Cerebellar cortex (tissue), 1 donor: ENCODE measurements at regions not wholly inside any gene's neighbourhood (a gene's known extent, or its start where the extent isn't known, plus 50 kb on each side); places are given as distances from the start of the nearest gene placed in this dataset.
A peak's percentile ranks its signal among the peaks of the same experiment; 100 is the strongest.

Experiments used
- DNase-seq: peaks from one replicate; pipeline ENCODE4 v3.0.0-alpha.2; 2015; ENCODE audit warnings: low spot score

DNA sequence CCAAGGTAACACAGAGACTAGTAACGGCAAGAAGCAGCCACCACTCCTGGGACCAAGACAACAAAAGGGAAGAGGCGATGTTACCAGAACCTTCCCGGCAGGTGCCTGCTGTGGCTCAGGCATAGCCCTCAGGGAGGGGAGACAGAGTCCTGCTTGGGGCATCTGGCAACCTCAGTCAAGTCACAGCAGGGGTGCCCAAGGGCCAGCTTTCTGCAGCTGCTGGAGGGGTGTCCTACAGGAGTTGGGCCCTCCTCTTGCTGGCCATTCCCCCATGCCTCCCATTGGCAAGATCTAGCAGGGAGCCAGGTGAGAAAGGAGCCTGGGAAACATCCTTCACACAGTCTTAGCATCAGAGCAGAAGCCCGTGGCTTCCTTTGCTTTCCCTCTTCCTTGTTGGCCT, 197.3 kb upstream of the IL12A start:
- no peak for DNase-seq

- no peak for DNase-seq
Observed at GRCh38 chr3:159792070-159792469, 196.6 kb upstream of the IL12A start.

- DNase-seq = no peak
Observed at GRCh38 chr3:159795042-159795441, 193.6 kb upstream of the IL12A start.

- DNase-seq = no peak
Observed at GRCh38 chr3:159795681-159796175, 192.9 kb upstream of the IL12A start.

GRCh38 chr3:159796226-159796625, 192.4 kb upstream of the IL12A start:
- no peak for DNase-seq

DNA sequence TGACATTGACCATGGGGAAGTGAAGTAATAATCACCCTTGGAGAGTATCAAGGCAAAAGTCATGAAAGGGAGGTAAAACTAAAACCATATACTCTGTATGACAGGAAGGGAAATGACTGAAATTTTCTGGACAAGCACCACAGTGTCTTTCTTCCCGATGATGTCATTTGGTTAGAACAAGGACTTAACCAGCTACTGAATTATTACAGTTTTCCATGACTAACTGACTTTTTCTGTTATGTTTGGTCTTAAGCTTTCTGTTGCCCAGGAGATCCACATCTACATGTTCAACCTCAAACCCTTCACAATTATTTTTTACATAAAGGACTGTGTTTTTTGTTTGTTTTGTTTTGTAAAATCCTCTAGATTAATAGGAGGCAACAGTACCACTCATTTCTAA, 191.9 kb upstream of the IL12A start:
- DNase-seq = no peak

- no peak for DNase-seq
Observed at GRCh38 chr3:159797771-159798170, 190.9 kb upstream of the IL12A start.

DNA sequence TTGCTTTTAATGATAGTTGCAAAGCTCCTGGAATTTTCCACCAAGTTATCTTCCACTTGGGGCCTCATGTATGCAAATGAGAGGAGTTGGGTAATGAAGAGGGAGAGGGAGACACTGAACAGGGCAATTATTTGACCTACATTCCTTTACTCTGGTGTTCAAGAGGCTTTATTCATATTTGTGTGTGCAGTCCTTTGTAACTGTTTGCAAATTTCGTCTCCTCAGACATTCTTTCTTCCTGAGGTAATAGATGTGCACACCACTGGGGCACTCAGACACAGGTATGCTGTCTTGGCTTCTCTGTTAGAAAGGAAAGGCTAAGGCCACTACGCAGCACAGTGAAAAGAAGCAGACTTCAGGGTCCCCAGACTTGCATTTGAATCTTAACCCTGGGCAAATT, 189.7 kb upstream of the IL12A start:
- no peak for DNase-seq

GRCh38 chr3:159800434-159801155, 188.0 kb upstream of the IL12A start:
- no peak for DNase-seq

DNA sequence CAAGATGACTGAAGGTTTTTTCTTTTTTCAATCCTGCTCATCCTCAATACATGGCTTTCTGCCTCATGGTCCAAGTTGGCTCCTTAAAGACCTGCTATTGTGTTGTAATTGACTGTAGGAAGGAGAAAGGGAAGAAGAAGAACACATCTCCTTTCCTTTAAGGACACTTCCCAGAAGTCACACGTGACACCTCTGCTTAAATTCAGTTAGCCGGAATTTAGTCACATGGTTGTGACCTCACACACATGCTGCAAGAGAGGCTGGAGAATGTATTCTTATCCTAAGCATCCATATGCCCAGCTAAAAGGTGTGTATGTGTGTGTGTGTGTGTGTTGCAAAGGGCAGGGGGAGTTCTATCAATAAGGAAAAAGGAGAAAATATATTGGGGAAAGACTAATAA, 185.8 kb upstream of the IL12A start:
- no peak for DNase-seq

DNA sequence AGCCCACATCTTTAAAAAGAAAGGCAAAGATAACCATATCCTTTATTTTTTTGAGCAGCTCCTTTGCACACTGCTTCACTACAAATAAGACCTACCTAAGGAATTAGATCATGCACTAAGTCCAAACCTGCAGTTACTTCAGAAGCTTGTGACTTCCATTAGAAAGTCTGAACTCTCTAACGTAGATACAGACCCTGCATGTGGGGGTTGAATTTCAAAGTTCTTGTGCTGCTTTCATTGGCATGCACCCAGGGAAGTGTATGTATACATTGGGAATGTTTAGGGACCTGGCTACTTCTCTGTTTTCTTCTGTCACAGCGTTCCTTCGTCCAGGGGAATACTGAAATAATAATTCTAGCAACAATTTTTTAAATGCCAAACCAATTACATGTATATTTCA, 185.2 kb upstream of the IL12A start:
- no peak for DNase-seq

GRCh38 chr3:159804726-159805410, 183.8 kb upstream of the IL12A start:
- DNase-seq = peak; percentile 91

DNA sequence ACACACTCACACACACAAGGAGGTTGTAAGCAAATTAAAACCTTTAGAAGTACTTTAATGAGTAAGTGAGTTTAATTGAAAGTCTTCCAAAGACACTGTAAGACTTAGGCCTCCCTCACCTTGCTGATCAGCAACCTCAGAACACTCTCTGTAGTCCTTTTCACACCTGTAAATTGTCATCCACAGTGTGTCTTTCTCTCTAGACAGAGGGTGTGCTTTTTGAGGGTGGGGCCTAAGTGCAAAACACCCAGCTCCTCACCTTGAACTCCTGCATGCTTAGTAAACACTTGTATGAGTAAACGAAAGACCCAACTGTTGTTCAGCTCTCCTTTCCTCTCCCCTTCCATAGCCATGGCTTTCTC, 183.2 kb upstream of the IL12A start:
- no peak for DNase-seq

DNA sequence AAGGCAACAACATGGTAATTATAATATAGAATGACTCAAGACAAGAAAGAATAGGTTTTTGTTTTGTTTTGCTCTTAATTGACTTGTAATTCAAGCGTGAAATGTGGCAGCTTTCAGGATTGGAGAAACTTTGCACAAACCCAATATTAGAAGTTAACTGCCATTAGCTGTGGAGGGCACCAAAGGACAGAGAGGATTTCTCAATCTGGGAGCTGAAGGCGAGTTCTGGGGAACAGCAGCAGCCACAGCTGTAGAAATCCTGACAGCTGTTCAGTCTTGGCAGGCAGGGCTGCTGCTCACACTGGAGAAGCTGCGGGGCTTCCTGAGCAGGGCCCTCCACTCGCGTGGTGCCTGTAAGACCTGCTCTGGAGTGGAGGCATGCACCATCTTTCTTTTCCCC, 182.2 kb upstream of the IL12A start:
- DNase-seq = no peak

GRCh38 chr3:159807137-159808040, 181.2 kb upstream of the IL12A start:
- DNase-seq = no peak

DNA sequence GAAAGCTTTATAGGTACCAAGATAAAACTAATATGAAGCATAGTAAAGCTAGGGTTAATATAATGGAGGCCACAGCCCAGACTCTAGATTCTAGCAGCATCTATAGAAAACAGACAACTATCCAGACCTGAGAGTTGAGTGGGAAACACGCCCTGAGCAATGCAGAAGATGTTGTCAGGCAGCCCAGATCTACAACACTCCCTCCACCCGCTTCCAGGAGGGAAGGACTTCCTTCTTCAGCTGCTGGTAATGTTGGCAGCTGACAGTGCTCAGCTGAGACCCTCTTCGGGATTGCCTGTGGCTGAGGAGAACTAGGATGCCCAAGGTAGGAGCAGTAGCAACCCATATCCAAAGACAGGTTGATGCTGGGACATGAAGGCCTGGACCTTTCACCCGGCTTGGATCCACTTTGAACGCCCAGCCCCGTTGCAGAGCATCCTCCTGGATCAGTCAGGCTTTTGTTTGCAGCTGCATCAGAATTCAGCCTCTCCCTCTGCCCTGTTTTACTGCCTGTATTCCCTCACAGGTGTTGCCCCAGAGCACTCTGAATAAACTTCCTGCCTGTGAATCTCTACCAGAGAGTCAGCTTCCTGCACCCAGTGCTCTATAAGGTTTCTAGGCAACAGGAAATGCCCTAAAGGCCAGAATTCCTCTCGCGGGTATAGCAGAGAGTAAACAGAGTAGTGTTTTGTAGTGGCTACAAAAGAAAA, 174.7 kb upstream of the IL12A start:
- no peak for DNase-seq

DNA sequence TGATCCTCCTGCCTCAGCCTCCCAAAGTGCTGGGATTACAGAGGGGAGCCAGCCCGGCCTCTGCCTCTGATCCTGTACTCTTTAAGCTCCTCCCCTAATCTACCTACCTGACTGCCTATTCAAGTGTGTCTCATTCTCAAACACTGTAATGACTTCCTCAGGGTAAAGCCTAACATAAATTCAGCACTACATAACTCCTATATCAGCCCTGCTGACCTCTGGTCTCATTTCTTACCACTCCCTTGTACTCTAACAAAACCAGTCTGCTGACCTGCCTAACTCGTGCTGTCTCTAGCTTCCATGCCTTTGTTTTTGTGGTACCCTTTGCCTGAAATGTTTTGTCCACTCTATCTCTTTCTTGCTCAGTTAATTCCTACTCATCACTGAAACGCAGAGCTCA, 172.1 kb upstream of the IL12A start:
- no peak for DNase-seq

GRCh38 chr3:159817126-159817525, 171.5 kb upstream of the IL12A start:
- DNase-seq = no peak

- DNase-seq = no peak
Observed at GRCh38 chr3:159817571-159817970, 171.1 kb upstream of the IL12A start.

DNA sequence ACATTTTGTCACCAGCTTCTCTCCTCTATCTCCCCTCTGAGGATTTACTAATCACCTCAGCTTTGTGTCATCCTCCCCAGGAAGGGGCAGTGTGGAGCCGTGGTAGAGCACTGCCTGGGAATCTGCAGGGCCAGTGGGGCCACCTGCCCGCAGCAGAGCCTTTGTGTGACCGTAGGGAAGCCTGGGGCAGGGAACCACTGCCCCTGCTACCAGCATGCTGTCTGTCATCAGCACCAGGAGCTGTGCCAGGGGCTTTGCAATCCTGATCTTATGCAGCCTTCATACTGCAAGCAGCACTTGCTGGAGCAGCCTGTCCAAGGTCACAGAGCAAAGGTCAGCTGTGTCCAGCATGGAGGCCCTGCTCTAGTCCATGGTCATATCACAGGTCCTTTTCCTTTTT, 170.2 kb upstream of the IL12A start:
- no peak for DNase-seq

DNA sequence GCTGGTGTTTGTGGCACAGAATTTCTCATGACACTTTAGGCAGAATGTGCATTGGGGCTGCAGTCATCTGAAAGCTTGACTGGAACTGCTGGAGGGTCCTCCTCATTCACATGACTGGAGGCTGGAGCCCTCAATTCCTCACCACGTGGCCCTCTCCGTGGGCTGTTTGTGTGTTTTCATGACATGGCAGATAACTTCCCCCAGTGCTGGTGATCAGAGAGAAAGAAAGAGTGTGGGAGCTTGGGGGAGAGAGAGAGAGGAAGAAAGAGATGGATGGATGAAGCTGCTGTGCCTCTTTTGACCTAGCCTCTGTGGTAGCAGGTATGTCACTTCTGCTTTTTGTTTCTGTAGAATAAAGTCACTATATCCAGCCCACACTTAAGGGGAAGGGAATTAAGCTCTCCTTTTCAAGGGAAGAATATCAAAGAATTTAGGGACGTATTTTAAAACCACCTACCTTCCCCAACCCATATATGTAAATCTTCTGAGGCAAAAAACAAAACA, 169.6 kb upstream of the IL12A start:
- no peak for DNase-seq

DNA sequence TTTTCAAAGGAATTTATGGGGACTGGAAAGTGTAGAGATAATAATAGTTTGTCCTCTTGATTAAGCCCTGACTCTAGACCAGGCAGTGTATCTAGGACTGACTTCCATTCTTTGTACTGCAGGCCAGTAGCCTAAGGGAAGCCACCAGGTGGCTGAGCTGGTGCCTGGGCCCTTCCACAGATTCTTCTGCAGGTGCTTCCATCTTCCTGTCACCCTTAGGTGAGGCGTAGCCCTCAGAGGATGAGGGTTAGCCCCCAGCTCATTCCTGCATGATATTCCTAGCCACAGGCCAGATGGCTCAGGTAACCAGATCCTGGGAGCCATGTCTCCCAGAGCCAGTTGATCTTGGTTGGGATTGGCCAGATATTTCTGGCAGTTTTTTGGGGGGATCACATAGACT, 169.0 kb upstream of the IL12A start:
- no peak for DNase-seq
